Fibroblast of skin of right quadriceps (primary cell): ENCODE measurements at regions not wholly inside any gene's neighbourhood (a gene's known extent, or its start where the extent isn't known, plus 50 kb on each side); places are given as distances from the start of the nearest gene placed in this dataset.

Experiments
- DNase-seq: peaks from one replicate; pipeline ENCODE4 v3.0.0-alpha.2; 2013

DNA sequence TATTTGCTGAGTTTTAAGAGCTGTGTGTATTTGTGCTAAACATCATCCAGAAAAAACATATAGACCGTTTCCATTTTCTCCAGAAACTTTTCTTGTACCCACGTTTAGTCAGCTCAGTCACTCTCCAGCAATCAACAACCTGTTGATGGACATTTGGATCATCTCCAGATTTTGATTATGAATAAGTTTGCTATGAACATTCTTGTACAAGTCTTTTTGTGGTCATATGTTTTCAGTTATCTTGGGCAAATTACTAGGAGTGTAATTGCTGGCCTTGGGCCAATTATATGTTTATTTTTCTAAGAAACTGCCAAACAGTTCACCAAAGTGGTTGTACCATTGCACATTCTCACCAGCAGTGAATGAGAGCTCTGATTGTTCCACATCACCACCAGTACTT, 221.8 kb downstream of the CENPF start:
- DNase-seq, result peak; percentile 66

DNA sequence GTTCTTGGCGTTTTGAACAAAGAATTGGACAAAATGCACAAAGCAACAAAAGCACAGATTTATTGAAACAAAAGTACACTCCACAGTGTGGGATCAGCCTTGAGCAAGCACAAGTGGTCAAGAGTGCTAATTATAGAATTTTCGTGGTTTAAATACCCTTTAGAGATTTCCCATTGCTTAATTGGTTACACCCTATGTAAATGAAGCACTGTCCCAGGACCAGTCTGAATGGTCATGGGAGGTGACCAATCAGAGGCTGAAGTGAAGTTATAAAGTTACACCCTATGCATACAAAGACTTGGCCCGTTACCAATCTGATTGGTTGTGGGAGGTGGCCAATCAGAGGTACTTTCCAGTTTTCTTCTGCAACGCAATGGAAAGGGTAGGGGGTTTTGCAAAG, 223.6 kb downstream of the CENPF start:
- DNase-seq, result no peak

DNA sequence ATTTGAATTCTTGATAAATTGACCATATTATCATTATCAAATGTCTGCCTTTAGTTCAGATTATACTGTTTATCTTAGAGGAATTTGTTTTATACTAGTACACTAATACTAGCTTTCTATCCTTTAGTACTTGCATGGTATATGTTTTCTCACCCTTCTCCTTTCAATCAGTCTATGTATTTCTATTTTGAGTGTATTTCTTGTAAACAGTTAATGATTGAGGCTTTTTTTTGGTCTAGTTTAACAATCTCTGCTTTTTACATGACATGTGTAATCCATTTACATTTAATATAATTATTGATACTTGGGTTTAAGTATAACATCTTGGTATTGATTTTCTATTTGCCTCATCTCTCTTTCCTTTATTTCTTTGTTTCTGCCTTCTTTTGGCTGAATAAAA, 224.9 kb downstream of the CENPF start:
- no peak for DNase-seq

DNA sequence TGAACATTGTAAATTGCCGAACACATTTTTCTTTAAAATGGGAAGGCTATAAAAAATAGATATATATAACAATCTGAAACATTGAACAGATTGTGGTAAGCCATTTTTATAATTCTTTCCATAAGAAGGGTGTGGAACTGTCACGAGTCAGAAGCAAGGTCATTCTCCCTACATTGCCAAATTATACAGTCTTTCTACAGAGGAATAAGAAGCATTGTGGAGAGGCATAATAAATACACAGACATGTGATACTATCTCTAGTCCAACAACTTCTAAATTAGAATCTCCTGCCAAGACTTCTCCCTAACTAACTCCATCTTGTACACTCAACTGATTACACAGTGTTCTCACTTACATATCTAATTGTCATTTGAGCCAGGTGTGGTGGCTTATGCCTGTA, 227.9 kb downstream of the CENPF start:
- DNase-seq, result peak; percentile 62

DNA sequence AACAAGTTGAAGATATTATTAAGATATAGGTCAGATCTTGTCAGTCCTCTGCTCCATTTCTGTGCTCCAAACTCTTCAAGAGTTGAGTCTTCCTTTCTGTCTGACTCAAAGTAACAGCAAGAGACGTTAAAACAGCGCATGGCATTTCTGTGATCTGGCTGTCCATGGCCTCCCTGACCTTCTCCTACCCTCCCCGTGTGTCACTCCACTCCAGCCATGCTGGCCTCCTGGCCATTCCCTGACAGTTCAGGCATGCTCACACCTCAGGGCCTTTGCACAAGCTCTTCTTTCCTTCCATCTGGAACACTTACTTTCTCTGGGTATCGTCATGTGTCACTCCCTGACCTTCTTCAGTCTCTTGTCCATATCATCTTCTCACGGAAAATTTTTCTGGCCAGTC, 229.0 kb downstream of the CENPF start:
- no peak for DNase-seq

DNA sequence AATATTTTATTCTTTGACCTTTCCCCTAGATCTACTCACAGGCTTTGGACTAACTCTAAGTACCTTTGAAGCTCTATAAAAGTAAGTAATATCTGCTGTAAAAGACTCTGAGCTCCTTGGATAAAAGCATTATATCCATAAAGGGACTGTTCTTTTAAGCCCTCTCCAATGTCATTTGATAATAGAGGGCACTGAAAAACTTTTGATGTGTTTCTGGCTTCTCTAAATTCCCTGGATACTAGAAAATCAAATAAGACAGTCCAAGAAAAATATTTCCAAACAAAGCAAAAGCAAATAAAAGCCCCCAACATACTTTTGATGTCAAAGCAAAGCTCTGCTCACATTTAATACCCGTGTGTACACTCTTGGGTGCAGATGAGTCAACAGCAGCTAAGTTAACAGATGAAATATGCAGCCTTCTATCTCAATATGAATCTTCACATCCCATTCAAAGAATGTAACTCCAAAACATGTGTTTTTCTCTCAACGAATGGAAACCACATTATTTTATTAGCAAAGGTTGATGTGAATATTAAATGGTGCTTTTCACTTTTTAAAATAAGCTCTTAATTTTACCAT, 230.3 kb downstream of the CENPF start:
- peak; percentile 92 for DNase-seq

DNA sequence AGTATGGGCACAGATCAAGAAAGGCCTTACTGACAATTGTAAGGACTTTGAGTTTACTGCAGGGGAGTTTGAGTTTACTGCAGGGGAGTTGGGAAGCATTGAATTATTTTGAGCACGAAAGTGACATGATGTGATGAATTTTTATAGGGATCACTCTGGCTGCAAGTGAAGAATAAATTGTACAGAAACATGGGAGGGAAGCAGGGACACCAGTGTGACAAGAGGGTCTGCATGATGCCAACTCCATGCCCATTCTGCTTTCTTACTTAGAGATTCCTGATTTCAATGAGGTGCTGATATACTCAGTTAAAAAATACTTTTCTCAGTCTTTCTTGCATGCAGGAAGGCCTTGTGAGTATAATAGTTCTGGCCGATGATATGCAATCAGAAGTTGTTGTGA, 234.4 kb downstream of the CENPF start:
- no peak for DNase-seq

DNA sequence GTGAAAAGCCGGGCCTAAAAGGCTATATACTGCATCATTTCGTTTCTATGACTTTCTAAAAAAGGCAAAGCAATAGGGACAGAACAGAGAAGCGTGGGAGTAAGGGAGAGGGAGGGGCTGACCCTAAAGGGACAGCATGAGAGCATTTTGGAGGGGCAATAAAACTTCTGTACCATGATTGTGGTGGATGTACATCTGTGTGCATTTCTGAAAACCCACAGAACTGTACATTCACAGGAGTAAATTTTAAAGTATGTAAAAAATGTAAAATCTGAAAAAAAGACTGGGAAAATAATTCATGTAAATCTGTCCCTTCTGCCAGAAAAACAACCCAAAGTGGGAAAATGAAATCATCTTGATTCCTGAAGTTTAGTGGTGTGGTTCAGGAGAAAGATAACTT, 235.4 kb downstream of the CENPF start:
- DNase-seq, result peak; percentile 98

DNA sequence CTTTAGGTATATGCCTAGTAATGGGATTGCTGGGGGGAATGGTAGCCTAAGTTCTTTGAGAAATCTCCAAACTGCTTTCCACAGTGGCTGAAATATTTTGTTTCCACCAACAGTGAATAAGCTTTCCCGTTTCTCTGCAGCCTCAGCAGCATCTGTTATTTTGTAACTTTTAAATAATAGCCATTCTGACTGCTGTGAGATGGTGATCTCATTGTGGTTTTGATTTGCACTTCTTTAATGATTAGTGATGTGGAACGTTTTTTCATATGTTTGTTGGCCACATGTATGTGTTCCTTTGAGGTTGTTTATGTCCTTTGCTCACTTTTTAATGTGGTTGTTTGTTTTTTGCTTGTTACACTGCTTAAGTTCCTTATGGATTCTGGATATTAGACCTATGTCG, 237.4 kb downstream of the CENPF start:
- peak; percentile 89 for DNase-seq

DNA sequence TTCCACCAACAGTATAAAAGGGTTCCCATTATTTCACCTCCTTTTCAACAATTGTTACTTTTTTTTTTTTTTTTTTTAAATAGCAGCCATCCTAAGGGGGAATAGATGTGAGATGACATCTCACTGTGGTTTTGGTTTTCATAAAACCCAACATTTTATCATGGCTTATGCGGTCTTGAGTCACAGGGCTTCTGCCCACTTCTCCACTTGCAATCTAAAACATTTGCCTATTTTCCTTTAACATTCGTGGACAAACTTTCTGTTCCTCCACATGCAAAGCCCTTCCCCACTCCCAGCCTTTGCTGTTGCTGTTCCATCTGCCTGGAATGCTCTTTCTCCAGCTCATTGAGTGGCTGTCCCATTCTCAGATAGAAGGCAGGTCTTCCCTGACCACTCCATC, 239.7 kb upstream of the KCNK2 start:
- peak; percentile 84 for DNase-seq

DNA sequence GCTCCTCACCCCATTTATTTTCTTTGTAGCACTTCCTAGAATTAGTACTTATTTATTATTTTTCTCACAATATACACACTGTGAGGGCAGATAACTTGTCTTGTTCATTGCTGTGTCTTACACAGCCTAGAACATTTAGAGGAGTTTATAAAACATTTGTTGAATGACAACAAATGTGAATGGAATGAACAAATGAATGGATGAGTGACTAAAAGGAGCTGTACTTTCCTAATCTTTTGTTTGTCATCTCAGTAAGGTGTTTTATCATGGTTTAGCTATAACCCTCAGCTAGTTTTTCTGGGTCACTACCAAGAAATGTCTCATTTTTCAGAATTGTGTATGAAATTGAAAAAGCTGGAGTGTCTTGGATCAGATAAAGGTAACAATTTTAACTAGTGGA, 239.3 kb upstream of the KCNK2 start:
- DNase-seq, result no peak

DNA sequence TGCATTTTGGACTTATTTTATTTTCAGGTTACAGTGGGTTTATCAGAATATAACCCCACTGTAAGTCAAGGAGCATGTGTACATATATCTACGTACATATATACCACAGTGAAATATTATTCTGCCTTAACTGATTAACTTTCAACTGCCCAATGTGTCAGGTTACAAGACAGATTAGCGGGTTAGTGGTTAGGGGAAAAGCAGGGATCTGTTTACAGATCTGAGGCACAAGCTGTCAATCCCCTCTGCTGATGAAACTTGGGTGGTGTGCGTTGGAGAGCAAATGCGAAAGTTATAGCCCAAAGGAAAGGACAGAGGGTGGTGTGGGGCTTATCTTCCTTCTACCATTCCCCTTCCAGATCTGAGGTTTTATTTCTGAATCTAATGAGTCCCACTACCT, 238.2 kb upstream of the KCNK2 start:
- no peak for DNase-seq

DNA sequence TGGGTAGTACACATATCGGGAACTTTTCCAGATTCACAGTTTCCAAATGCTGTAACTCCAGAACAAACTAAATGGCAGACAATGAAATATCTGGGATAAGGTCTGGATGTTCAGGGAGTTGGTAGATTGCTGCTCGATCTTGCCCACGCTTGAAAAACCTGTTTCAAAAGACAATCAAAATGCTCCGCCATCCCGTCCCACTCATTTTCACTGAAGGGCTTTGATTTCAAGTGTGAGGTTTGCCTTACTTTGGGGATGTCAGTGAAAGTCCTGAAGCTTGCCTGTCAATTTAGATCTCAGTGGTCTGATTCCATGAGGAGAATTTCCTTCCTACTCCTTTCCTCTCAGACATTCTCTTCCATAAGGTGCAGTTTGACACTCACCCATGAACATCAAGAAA, 236.3 kb upstream of the KCNK2 start:
- no peak for DNase-seq

DNA sequence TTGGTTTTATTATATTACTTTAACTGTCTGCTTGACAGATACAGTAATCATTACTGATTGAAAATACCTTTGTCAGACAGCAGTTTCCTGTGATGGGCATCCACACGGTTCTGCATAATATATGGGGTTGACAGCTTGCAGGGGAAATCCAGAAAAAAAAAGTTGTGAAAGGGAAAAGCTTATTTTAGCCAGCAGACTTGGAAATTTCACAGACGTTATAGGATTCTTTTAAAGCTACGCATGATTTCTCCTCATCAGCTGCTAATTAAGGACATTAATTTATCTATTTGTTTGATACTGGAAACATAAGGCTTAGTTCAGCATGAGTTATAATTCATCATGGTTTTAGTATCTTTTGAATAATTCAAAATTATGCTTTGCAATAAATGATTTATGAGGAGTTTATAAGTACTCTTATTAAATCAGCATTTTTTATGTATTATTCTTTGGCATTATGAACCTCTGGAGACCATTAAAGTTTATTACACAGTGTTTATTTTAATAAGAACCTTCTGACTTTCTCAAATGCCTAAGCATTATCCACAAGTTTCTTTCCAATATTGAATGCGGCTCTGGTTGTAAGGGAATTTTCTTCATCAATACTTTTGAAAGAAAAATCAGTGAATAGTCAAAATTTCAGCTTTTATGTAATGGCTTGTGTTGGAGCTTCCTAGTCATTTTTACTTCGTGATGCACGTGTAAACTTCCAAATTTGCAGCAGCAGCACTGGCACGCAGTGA, 235.3 kb upstream of the KCNK2 start:
- peak; percentile 87 for DNase-seq

DNA sequence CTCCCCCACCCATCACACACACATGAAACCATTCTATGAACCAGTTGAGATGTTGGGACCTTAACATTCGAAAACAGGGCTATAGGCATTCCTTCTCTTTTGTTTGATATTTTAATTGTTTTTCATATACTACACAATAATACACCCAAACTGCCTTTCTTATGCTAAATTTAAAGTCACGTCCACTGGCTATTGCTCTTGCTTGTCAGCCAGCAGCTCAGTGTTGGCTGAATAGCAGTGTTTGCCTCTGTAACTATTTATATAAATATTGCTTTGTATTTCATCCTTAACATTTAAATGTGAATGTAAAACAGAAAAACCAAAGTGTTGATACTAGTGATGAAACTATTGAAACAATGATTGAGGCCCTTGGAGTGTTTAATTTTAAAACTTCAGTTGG, 234.4 kb upstream of the KCNK2 start:
- DNase-seq, result no peak

DNA sequence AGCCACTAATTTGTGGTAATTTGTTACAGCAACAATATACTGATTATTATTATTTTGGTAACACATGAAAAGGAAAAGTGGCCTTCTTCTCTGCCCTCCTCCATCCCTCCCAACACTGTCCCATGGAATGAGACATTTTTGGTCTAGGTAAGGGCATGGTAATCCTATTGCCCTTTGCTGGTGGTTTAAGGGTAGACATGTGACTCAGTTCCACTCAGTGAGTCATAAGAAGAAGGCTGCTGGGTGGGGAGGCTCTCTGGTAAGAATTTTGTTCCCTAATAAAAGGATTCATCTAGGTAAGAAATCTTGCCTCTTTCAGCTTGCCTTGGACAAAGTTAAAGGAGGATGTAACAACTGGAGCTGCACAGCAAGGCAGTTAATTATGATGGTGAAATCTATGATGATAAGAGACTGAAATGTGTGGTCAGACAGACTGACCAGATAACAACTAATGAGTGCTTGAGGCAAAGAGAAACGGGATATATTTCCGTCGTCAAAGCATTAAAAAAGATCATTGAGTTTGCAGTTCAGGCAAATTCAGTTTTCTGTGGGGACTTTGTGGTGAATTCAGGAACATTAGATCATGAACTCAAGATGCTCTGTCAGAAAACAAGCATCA, 232.0 kb upstream of the KCNK2 start:
- peak; percentile 70 for DNase-seq

DNA sequence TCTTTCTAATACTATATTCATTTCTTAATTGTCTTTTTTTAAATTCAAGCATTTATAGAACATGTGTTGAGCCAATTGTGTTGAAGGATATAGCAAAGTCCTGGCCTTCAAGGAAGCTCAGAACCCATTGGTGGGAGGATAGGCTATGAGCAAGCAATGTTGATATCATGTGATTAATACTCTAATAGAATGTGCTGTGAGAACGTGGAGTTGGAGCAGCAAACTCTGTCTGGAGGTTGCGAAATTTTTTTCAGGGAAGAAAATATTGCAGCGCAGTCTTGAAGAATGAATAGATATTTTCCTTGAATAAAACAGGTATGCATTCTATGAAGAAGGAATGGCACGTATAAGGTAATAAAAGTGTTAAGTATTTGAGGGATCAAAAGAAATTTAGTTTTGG, 229.2 kb upstream of the KCNK2 start:
- no peak for DNase-seq

DNA sequence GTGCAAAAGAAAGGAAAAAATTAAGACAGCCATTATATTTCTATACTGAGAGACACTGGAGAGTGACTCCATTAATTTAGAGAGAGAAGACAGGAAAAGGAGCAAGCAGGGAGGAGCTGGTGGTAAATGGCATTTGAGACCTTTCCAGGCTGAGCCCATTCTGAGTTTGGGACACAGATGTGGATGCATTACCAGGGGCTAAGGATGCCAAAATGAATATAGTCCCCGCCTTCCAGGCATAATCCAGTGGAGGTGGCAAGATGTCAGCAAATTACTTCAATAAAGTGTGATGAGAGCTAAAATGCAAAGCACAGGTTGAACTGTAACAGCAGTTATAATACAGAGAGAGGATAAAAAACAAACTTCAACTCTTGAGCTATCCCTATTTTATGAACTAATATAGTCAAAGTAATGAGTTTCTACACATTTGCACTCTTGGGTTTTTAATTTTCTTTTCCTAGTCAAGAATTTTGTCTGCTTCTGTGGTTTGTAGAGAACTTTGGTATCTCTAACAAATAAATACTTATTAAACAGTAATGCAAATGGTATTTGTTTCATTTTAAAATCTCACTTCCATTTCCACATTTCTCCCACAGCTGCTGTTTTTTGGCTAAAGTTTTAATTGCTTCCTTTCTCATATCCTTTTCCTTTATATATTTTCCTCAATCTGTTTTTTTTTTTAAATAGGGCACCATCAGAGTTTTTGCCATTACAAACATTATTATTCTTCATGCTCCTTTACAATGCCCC, 228.2 kb upstream of the KCNK2 start:
- DNase-seq, result peak; percentile 54

DNA sequence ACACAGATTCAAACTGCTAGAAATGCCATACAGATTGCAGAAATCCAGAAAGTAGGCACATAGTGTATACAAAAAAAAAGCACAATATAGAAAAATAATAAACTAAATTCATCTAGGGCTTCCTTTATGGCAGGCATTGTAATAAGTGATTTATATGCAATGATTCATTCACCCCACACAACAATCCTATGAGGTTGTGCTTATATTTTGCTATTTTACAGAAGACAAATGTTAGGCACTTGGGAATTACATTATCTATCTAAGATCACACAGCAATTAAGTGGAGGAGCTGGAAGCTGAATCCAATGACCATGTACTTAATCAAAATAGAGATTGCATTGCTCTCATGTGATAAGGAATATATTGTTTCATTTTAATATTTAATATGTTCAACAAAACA, 225.7 kb upstream of the KCNK2 start:
- DNase-seq, result no peak

DNA sequence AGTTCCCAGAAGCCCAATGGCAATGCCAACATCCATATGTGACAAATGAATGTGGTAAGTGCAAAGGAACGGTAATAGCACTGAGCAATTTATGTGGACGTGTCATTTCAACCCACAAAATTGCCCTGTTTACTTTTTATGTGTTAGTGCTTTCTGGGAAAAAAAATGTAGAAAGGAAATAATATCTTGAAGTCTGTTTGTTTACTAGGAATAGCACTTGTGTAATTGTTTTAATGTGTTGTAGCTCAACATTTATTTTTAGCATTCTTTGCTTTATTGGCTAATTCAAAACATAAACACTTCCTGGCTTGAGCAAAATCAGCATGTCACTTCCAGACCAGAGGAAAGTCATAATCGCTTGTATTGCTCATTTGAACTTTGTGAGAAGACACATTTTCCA, 224.8 kb upstream of the KCNK2 start:
- peak; percentile 78 for DNase-seq

DNA sequence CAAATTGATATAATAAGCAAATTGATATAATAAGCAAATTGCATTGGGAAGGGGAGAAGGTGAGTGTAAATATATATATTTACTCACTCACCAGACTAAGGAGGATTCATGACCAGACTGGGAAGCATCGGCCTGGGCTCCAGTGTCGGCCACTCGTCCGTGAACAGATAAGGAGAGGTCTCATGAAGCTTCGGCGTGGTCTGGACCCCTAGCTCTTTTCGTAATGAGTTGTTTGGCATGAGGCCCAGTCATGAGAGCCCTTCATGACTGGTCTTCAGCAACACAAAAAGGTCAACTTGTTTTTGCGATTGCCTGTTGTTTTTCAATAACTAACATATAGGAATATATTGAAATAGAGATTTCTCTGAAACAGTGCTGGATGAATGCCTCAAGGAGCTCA, 222.9 kb upstream of the KCNK2 start:
- DNase-seq, result no peak

DNA sequence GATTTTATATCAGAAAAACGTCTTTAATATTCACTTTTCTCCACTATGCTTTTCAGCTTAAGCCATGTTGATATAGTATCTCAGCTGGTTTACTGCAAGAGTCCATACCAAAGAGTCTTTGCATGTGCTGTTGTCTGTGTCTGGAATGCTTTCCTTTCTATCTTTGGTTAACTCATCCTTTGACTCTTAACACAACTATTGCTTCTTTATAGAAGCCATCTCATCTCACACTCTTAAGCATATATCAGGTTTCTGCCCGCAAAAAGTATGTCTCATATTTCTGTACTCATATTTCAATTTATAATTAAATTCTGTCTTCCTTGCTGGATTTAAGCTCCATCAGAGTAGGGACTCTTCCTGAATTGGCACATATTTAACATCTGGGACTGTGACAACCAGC, 220.9 kb upstream of the KCNK2 start:
- DNase-seq, result peak; percentile 82

DNA sequence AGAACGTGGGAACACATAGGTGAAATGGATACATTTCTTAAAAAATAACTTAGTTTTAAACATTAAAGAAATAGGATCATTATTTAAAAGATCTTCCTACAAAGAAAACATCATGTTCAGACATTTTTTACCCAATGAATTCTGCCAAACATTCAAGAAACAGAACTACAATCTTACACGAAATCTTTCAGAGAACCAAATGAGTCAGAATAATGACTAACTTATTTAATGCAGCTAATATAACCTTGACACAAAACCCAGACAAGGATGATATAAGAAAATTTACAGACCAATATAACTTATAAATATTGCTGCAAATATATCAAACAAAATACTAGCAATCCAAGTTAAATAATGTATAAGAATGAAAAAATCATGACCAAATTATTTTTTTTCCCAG, 220.1 kb upstream of the KCNK2 start:
- peak; percentile 66 for DNase-seq
